Kidney tubule cell (primary cell): ENCODE measurements at regions not wholly inside any gene's neighbourhood (a gene's known extent, or its start where the extent isn't known, plus 50 kb on each side); places are given as distances from the start of the nearest gene placed in this dataset.
"Not testable (repeated sequence)": the region's sequence is repeated elsewhere in the genome, so short reads cannot be mapped to it uniquely, and the experiment has no call there.

Experiments used
- DNase-seq: peaks from one replicate; pipeline ENCODE4 v3.0.0-alpha.2; 2018; ENCODE audit warnings: low spot score

- not testable (repeated sequence) for DNase-seq
Observed at GRCh38 chr11:23484146-23484545, 623.9 kb upstream of the CCDC179 start.

GRCh38 chr11:23484618-23485017 is 624.3 kb upstream of the CCDC179 start:
- DNase-seq: not testable (repeated sequence)

GRCh38 chr11:23490557-23491235 is 630.4 kb upstream of the CCDC179 start:
- no peak for DNase-seq

GRCh38 chr11:23494981-23495380 is 634.7 kb upstream of the CCDC179 start:
- DNase-seq: no peak

- no peak for DNase-seq
Observed at GRCh38 chr11:23496340-23496739, 636.1 kb upstream of the CCDC179 start.

DNA sequence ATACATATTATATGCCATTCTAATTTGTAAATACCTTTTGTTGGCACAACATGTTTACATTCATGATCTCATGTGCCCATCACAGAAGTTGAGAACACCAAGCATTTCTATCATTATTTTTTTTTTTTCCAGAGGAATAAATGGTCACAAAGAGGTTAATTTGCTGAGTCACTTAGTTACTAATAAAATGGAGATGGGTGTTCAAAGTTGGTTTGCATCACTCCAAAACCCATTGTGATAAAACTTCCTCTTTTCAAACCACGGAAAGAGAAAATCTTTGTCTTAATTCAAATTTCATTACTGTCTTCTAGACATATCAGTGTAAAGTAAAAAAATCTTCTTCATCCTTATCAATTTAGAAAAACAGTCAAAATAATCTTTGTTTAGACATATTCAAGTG is 636.8 kb upstream of the CCDC179 start:
- no peak for DNase-seq

DNA sequence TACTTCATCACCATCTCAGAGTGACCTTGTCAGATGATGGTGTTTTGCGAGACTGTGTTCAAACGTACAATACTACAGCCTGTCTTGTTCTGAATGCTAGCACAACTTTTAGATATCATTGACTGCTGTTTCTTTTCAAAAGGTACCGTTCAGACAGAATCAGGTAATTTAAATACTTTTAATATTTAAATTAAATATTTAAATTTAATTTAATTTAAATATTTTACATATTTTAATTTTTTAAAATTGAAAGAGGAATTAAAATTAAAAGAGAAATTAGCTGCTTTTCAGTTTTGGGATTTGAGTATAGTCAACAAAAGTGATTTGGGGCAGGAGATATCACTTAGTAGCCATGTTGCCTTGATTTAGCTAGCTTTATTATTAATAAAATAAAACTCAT is 642.1 kb upstream of the CCDC179 start:
- no peak for DNase-seq

DNA sequence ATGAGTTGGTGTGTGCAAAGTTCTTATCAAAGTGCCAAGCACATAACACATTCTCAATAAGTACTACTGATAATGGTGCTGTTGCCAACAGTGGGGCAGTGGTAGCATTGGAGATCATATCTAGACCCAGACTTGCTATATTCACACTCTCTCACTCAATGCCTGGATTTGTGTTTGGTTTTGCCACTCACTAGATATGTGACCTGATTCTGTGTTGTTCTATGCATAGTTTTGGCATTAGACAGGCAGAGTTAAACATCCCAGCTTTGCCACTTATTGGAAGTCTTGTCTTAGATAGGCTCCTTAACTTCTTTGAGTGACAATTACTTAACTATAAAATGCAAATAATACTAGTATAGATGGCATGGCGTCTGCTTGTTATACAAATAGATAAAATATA is 642.6 kb upstream of the CCDC179 start:
- no peak for DNase-seq

- peak; percentile 88 for DNase-seq
Observed at GRCh38 chr11:23509023-23509422, 648.7 kb upstream of the CCDC179 start.

GRCh38 chr11:23509821-23510220 is 649.5 kb upstream of the CCDC179 start:
- no peak for DNase-seq

DNA sequence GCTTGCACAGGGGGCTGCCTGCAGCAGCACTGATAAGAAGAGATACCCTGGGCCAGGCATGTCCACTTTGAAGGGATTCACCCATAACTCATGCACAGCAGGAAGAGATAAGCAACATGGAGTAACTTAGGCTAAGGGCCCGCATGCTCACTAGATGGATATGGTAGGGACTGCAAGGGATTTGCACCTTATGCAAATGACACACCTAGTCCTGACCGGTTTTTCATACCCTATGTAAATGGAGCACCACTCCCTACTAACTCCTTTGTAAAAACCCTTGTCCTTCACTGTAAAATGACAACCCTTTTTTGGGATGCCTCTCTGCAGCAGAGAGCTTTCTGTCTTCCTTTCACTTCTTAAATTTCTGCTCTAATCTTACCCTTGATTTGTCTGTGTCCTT is 658.9 kb upstream of the CCDC179 start:
- no peak for DNase-seq

DNA sequence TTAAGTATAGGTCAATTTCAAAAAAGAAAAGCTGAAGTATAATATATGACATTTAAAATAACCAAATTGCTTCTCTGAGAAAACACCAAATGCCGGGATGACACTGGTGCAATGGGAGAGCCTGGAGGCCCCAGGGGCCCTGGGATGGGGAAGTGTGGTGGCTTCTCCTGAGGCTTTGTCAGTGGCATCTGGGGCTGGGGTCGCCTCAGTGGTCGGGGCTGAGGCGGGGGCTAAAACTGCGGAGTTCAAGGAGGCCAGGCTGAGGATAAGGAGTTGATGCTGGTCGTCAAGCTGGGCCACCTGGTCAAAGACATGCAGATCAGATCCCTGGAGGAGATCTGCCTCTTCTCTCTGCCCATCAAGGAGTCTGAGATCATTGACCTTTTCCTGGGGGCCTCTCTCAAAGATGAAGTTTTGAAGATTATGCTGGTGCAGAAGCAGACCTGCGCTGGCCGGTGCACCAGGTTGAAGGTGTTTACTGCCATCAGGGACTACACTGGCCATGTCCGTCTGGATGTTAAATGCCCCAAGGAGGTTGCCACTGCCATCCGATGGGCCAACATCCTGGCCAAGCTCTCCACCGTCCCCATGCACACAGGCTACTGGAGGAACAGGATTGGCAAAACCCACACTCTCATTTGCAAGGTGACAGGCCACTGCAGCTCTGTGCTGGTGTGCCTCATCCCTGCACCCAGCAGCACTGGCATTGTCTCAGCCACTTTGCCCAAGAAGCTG is 660.1 kb upstream of the CCDC179 start:
- no peak for DNase-seq

DNA sequence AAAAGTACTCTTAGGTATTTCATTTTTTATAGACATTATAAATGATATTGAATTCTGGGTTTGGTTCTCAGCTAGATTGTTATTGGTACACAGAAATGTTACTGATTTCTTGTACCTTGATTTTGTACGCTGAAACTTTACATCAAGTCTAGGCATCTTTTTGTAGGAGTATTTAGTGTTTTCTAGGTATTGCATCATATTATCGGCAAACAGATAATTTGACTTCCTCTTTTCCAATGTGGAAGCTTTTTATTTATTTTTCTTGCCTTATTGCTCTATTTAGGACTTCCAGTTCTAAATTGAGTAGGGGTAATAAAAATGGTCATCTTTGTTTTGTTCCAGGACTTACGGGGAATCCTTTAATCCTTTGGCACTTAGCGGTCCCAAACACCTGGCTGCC is 676.6 kb upstream of the CCDC179 start:
- DNase-seq: no peak

- no peak for DNase-seq
Observed at GRCh38 chr11:23539556-23539955, 679.3 kb upstream of the CCDC179 start.

GRCh38 chr11:23540101-23540561 is 679.9 kb upstream of the CCDC179 start:
- DNase-seq: peak; percentile 76

- no peak for DNase-seq
Observed at GRCh38 chr11:23542189-23542588, 681.9 kb upstream of the CCDC179 start.

DNA sequence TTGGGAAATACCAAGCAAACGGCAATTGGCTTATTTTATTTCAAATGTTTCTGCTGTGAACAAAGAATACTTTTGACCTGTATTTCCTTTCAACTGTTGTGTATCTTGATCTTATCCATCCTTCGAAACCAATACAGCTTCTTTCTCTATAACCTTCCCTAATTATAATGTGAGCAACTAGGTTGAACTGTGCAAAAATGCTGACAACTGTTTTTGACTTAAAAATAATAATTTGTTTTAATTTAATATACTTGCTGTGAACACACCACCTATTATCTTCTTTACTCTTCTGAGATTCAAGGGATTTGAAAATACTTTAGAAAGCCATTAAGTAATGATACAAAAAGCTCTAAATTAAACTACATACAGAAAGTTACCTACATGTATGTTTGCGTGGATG is 682.5 kb upstream of the CCDC179 start:
- no peak for DNase-seq

GRCh38 chr11:23543651-23544222 is 683.5 kb upstream of the CCDC179 start:
- no peak for DNase-seq

GRCh38 chr11:23551706-23552105 is 691.4 kb upstream of the CCDC179 start:
- DNase-seq: no peak

GRCh38 chr11:23554002-23554401 is 693.7 kb upstream of the CCDC179 start:
- peak; percentile 5 for DNase-seq

DNA sequence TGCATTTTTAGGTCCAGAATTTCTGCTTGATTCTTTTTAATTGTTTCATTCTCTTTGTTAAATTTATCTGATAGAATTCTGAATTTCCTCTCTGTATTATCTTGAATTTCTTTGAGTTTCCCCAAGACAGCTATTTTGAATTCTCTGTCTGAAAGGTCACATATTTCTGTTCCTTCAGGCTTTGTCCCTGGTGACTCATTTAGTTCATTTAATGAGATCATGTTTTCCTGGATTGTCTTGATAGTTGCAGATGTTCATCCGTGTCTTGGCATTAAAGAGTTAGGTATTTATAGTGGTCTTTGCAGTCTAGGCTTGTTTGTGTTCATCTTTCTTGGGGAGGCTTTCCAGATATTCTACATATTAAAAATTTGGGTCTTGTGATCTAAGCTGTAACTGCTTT is 694.8 kb upstream of the CCDC179 start:
- DNase-seq: peak; percentile 32

DNA sequence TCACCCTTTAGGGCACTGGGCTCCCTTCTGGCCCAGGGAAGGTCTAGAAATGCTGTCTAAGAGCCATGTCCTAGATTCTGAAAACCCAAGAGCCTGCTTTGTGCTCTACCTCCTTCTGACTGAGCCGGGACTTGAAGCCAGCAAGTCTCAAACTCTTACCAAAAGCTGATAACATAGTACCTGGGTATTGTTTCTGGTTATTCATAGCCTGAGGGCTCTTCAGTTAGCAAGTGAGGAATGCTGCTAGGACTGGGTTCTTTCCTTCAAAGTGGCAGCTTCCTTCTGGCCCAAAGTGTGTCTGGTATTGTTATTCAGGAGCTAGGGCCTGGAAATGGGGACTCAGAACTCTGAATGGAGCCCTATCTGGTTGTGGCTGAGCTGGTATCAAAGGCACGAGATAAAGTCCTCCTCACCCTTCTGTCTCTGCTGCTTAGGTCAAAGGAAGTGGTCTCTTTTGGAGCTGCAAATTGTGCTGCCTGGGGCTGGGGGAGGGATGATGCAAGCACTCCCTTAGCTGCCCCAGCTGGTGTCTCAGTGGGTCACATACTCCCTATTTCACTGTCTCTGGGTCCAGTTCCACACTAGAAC is 696.0 kb upstream of the CCDC179 start:
- no peak for DNase-seq

DNA sequence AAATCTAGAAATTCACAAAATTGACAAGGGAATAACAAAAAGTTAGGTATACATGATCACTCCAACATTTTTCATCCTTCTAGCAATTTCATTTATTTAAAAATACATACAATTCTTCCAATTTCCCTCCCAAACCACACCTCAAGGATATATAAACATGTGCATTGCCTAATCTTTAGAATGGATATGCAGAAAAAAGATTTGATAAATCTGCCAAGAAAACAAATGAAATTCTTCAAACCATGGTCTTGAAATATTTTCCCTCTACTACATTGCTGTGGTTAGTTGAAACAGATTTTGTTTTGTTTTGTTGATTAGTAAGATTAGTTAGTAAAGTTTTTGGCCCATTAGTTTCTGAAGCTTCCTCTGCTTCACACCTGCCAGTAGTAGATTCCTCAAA is 703.3 kb upstream of the CCDC179 start:
- no peak for DNase-seq
